ENCODE measurements at regions not wholly inside any gene's neighbourhood (a gene's known extent, or its start where the extent isn't known, plus 50 kb on each side); places are given as distances from the start of the nearest gene placed in this dataset.

- TF ChIP-seq CTCF (IDR thresholded peaks at IDR 0.05) (no peak), POLR2A (IDR thresholded peaks at IDR 0.05) (no peak), EP300 (IDR thresholded peaks at IDR 0.05) (no peak), POLR2AphosphoS5 (IDR thresholded peaks at IDR 0.05) (no peak)
Measured at GRCh38 chr7:50862302-50862701, 79.6 kb upstream of the GRB10 start.

Data from upper lobe of left lung (tissue), 4 donors.